H9 (cell line): ENCODE measurements at regions not wholly inside any gene's neighbourhood (a gene's known extent, or its start where the extent isn't known, plus 50 kb on each side); places are given as distances from the start of the nearest gene placed in this dataset.

Experiments
- DNase-seq: peaks from one replicate; pipeline ENCODE4 v3.0.0-alpha.2; 2017
- H2AFZ ChIP-seq: one replicate; pipeline ENCODE4 v1.6.1; 2013; ENCODE audit warnings: mild to moderate bottlenecking, low read length, control low read depth, moderate library complexity
- H2AK5ac ChIP-seq: 2 replicates; pipeline ENCODE4 v1.6.1; 2013; ENCODE audit warnings: low read length, control low read depth, mixed read lengths; ENCODE audit not compliant: insufficient read length
- H2BK120ac ChIP-seq: one replicate; pipeline ENCODE4 v1.6.1; 2013; ENCODE audit warnings: low read depth, mild to moderate bottlenecking, low read length, control low read depth, inconsistent platforms; ENCODE audit not compliant: poor library complexity, severe bottlenecking
- H2BK12ac ChIP-seq: 2 replicates; pipeline ENCODE4 v1.6.1; 2013; ENCODE audit warnings: low read length, control low read depth, mixed read lengths, low read depth; ENCODE audit not compliant: insufficient read length
- H2BK15ac ChIP-seq: 2 replicates; pipeline ENCODE4 v1.6.1; 2013; ENCODE audit warnings: low read depth, low read length, control low read depth
- H2BK20ac ChIP-seq: one replicate; pipeline ENCODE4 v1.6.1; 2013; ENCODE audit warnings: low read depth, mild to moderate bottlenecking, low read length, control low read depth, inconsistent platforms; ENCODE audit not compliant: poor library complexity, severe bottlenecking
- H2BK5ac ChIP-seq: 2 replicates; pipeline ENCODE4 v1.6.1; 2013; ENCODE audit warnings: low read length, control low read depth, mixed read lengths; ENCODE audit not compliant: insufficient read length
- H3K14ac ChIP-seq: 2 replicates; pipeline ENCODE4 v1.6.1; 2013; ENCODE audit warnings: low read length, control low read depth; ENCODE audit not compliant: insufficient read depth
- H3K18ac ChIP-seq: 2 replicates; pipeline ENCODE4 v1.6.1; 2013; ENCODE audit warnings: low read depth, mild to moderate bottlenecking, mixed read lengths, low read length, control low read depth; ENCODE audit not compliant: insufficient read length
- H3K23ac ChIP-seq: 2 replicates; pipeline ENCODE4 v1.6.1; 2013; ENCODE audit warnings: low read length, control low read depth, mixed read lengths, low read depth; ENCODE audit not compliant: insufficient read length
- H3K23me2 ChIP-seq: 2 replicates; pipeline ENCODE4 v1.6.1; 2013; ENCODE audit warnings: low read depth, mild to moderate bottlenecking, mixed read lengths, low read length, control low read depth; ENCODE audit not compliant: insufficient read length, poor library complexity, severe bottlenecking
- H3K27ac ChIP-seq: 2 replicates; pipeline ENCODE4 v1.5.1; 2013; ENCODE audit warnings: low read length, control low read depth, mixed read lengths, low read depth; ENCODE audit not compliant: insufficient read length
- H3K27me3 ChIP-seq: 2 replicates; pipeline ENCODE4 v1.6.1; 2013; ENCODE audit warnings: low read length, control low read depth, inconsistent platforms; ENCODE audit not compliant: insufficient read depth
- H3K4ac ChIP-seq: 2 replicates; pipeline ENCODE4 v1.6.1; 2013; ENCODE audit warnings: low read depth, mild to moderate bottlenecking, control low read depth, inconsistent platforms, low read length, moderate library complexity
- H3K4me1 ChIP-seq: 2 replicates; pipeline ENCODE4 v1.6.1; 2013; ENCODE audit warnings: low read length, control low read depth, inconsistent platforms; ENCODE audit not compliant: insufficient read depth
- H3K4me2 ChIP-seq: 2 replicates; pipeline ENCODE4 v1.6.1; 2013; ENCODE audit warnings: low read length, control low read depth, mixed read lengths; ENCODE audit not compliant: insufficient read length, insufficient read depth
- H3K56ac ChIP-seq: 2 replicates; pipeline ENCODE4 v1.6.1; 2013; ENCODE audit warnings: low read depth, mild to moderate bottlenecking, mixed read lengths, low read length, control low read depth; ENCODE audit not compliant: insufficient read length
- H3K79me1 ChIP-seq: 2 replicates; pipeline ENCODE4 v1.6.1; 2013; ENCODE audit warnings: low read depth, mild to moderate bottlenecking, moderate library complexity, low read length, control low read depth, inconsistent platforms; ENCODE audit not compliant: insufficient read depth, poor library complexity, severe bottlenecking
- H3K79me2 ChIP-seq: 2 replicates; pipeline ENCODE4 v1.6.1; 2013; ENCODE audit warnings: low read length, control low read depth, inconsistent platforms; ENCODE audit not compliant: insufficient read depth
- H3K9ac ChIP-seq: 2 replicates; pipeline ENCODE4 v1.6.1; 2013; ENCODE audit warnings: low read length, control low read depth, mixed read lengths; ENCODE audit not compliant: insufficient read length; ENCODE audit errors: extremely low read depth
- H3K9me3 ChIP-seq: one replicate; pipeline ENCODE4 v1.6.1; 2013; ENCODE audit warnings: low read depth, low read length, inconsistent platforms; ENCODE audit not compliant: control insufficient read depth
- H3T11ph ChIP-seq: one replicate; pipeline ENCODE4 v1.6.1; 2013; ENCODE audit warnings: mild to moderate bottlenecking, low read length, control low read depth, inconsistent platforms
- H4K20me1 ChIP-seq: one replicate; pipeline ENCODE4 v1.6.1; 2013; ENCODE audit not compliant: control insufficient read depth, insufficient read length, insufficient read depth
- H4K5ac ChIP-seq: 2 replicates; pipeline ENCODE4 v1.6.1; 2013; ENCODE audit warnings: low read depth, mild to moderate bottlenecking, mixed read lengths, low read length, control low read depth; ENCODE audit not compliant: insufficient read length
- H4K8ac ChIP-seq: replicated peaks from 2 replicates; pipeline ENCODE4 v1.6.1; 2013; ENCODE audit warnings: low read length, control low read depth, mixed read lengths, low read depth; ENCODE audit not compliant: insufficient read length
- H4K91ac ChIP-seq: 2 replicates; pipeline ENCODE4 v1.6.1; 2013; ENCODE audit warnings: low read depth, mild to moderate bottlenecking, moderate library complexity, mixed read lengths, low read length, control low read depth; ENCODE audit not compliant: insufficient read length
- H3K27ac Mint-ChIP-seq, 3 experiments: 2 replicates in 2 of 3; 3 replicates in 1 of 3; pipeline ENCODE4 v1.8.0; 2020 to 2021; ENCODE audit warnings: mixed read lengths in 3 of 3, mild to moderate bottlenecking in 1 of 3, moderate library complexity in 1 of 3
- H3K27me3 Mint-ChIP-seq: 2 replicates; pipeline ENCODE4 v1.8.0; 2021; ENCODE audit warnings: low read depth, mild to moderate bottlenecking, moderate library complexity, mixed read lengths
- H3K36me3 Mint-ChIP-seq, 3 experiments: 2 replicates in 2 of 3; 3 replicates in 1 of 3; pipeline ENCODE4 v1.8.0; 2020 to 2021; ENCODE audit warnings: low read depth in 3 of 3, mixed read lengths in 3 of 3; ENCODE audit not compliant: insufficient read depth in 1 of 3
- H3K4me1 Mint-ChIP-seq, 2 experiments: 2 replicates each; pipeline ENCODE4 v1.8.0; 2020; ENCODE audit warnings: mixed read lengths in 2 of 2
- H3K4me3 Mint-ChIP-seq, 2 experiments: 2 replicates in 1 of 2; 3 replicates in 1 of 2; pipeline ENCODE4 v1.8.0; 2020 to 2021; ENCODE audit warnings: mild to moderate bottlenecking in 2 of 2, mixed read lengths in 2 of 2, moderate library complexity in 1 of 2
- H3K9me3 Mint-ChIP-seq, 2 experiments: 2 replicates in 1 of 2; 3 replicates in 1 of 2; pipeline ENCODE4 v1.8.0; 2020; ENCODE audit warnings: mild to moderate bottlenecking in 2 of 2, mixed read lengths in 2 of 2, moderate library complexity in 1 of 2
- CTCF ChIP-seq: fragments of 200-600 bp; sonication (generic); conservative IDR thresholded peaks from 3 replicates; pipeline ENCODE4 v1.8.0; 2021; ENCODE audit warnings: antibody characterized with exemption, mild to moderate bottlenecking
- WGBS: extraction: QIAGEN DNeasy Blood & Tissue Kit; methylation state at CpG from one replicate; pipeline ENCODE4 v1.1.7; 2013; ENCODE audit warnings: missing lambda C conversion rate, low lambda C conversion rate, mixed read lengths; ENCODE audit not compliant: insufficient read length; ENCODE audit errors: extremely low coverage; 5-methylcytosine and 5-hydroxymethylcytosine counted together

- Histone ChIP-seq H3K23me2 (no peaks in the 10 kb centered on the region), H4K5ac (no peak overlapping the region), H3K27me3 (no peaks in the 10 kb centered on the region), H3K14ac (no peak overlapping the region), H3K79me1 (no peaks in the 10 kb centered on the region), H2BK20ac (no peak overlapping the region), H3K79me2 (no peaks in the 10 kb centered on the region), H3T11ph (no peak overlapping the region), H3K9me3 (no peaks in the 10 kb centered on the region), H2BK120ac (no peak overlapping the region), H3K56ac (no peak overlapping the region), H3K4ac (no peak overlapping the region), H2BK5ac (no peak overlapping the region), H2BK12ac (no peak overlapping the region), H3K4me2 (no peak overlapping the region), H3K27ac (no peak overlapping the region), H2AFZ (no peak overlapping the region), H2BK15ac (no peak overlapping the region), H3K4me1 (no peaks in the 10 kb centered on the region), H4K91ac (no peak overlapping the region), H2AK5ac (no peak overlapping the region), H3K18ac (no peak overlapping the region), H3K9ac (no peak overlapping the region), H4K20me1 (no peaks in the 10 kb centered on the region), H4K8ac (no peak overlapping the region), H3K23ac (no peak overlapping the region)
- no peaks in the 10 kb centered on the region for H3K36me3 Mint-ChIP-seq
- H3K27ac Mint-ChIP-seq, result no peak overlapping the region
- no CpG with 5 or more reads among the region's 4 CpGs for WGBS
- no peak for DNase-seq
- no peak overlapping the region for H3K4me3 Mint-ChIP-seq
- H3K9me3 Mint-ChIP-seq, result no peaks in the 10 kb centered on the region
- no peaks in the 10 kb centered on the region for H3K27me3 Mint-ChIP-seq
- no peak for TF ChIP-seq CTCF
- H3K4me1 Mint-ChIP-seq, result no peaks in the 10 kb centered on the region
Measured at GRCh38 chr4:173448608-173449379, 49.9 kb upstream of the SCRG1 start.
